NK-92 treated with Interleukin-12 subunit alpha and Interleukin-12 subunit beta, amount 100 ng/mL, for 24 hours (cell line): ENCODE measurements at regions not wholly inside any gene's neighbourhood (a gene's known extent, or its start where the extent isn't known, plus 50 kb on each side); places are given as distances from the start of the nearest gene placed in this dataset.

ENCODE experiments used
- DNase-seq: peaks from one replicate; lab custom pipeline; 2025; lab: John Stamatoyannopoulos, UW

DNA sequence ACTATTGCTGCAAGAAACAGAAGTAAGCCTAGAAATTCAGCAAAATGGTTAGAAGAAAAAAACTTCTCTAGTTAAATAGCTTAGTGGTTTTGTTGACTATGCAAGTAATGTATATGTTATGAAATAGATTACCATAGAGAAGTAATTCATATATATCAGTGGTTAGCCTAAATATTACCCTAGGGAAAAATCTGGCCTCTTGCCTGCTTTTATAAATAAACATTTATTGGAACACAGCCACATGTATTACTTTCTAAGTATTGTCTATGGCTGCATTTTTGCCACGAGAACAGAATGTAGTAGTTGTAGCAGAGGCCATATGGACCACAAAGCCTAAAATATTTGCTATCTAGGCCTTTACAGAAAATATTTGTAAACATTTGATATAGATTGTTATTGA lies 1471.7 kb upstream of the PRR20A start:
- DNase-seq, result no peak

DNA sequence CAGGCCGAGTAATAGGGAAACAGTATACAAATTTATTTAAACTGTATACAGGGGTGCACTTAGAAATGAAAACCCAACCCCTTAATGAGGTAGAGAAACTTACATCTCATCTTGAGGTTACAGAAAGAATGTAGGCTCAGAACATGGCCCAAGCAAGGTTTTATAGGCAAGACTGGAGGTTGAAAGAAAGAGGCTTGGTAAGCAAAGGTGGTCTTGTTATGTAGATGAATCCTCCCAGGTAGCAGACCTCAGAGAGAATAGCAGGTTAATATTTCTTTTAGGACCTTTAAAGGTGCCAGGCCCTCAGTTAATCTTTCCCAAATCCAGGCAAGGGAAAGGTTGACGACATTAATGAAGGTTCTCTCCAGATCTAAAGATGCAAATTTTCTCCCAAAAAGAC lies 1466.8 kb upstream of the PRR20A start:
- DNase-seq, result no peak

DNA sequence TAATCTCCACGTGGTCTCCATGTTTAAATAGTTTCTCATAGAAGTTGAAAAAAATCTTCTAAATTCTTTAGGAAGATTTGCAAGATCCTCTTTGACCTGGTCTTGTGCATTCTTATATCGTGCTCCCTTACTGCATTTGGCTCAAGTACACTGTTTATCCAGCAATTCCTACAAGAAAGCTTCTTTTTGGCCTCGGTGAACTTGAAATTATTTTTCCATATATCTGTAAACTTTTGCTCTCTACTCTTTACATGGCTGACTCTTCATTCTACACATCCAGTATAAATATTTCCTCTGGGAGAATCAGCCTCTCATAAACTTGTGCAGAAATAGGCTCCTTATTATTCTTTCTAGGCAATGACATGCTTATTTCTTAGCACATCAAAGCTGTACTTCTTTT lies 1457.9 kb upstream of the PRR20A start:
- no peak for DNase-seq

DNA sequence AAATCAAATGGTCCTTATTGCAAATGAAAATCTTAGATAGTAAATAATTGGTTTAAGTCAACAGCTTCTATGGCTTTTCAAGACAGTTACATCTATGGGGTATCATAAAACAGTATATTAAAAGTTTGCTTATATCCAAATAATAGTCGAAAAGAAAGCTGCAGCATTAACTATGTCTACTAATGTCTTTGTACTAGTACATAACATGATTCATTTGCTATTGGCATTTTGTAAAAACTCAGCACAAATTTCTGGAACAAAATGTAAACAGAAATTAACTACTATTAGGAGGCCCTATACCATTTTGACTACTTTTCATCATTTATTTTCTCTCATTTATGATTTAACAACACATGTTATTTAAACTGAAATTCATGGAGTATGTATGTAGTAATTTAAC lies 1435.2 kb upstream of the PRR20A start:
- DNase-seq, result no peak

DNA sequence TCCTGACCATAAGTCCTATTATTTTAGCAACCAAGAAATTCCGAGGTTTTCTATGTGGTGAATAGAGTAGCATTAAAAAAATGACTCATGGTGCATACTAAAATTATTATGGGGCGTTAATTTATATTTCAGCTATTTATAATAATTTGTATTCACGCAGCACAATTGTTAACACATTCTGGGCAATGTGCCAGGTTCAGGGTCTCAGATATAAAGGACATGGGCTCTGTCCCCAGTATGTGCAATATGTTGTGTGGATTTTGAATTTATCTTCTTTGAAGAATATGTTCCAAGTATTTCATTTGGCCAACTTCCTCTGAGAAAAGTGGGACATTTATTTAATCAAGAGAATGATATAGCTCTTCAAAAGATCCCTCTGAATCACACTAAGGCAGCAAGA lies 1434.7 kb upstream of the PRR20A start:
- no peak for DNase-seq

DNA sequence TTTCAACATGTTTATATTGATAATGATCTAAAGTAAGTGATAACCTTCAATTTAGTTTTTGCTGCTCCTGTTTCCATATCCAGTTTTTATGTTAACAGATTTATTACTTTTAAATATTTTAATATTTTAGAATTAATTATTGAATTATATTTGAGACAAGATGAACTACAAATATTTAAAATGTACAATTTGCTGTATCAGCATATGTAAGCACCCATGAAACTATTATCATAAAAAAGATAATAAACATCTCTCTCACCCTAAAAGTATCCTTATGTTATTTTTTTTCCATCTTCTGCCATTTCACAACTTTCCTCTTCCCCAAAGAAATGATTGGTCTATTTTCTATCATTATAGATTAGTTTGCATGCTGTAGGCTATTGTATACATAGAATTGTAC lies 1426.6 kb upstream of the PRR20A start:
- DNase-seq, result no peak

DNA sequence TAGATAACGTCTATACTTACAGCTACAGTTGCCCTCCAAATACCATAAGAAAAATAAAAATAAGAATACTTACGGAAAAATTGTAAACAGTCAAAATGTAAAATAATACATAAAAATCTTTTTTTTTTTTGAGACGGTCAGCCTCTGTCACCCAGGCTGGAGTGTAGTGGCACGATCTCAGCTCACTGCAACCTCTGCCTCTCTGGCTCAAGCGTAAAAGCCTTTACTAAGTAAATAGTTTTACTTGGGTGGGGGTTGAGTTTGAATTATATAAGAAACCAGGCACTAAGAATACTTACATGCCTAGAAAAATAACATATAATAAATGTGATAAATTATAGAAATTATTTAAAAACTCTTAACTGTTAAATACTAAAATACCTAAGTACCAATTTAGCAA lies 1413.0 kb upstream of the PRR20A start:
- no peak for DNase-seq

DNA sequence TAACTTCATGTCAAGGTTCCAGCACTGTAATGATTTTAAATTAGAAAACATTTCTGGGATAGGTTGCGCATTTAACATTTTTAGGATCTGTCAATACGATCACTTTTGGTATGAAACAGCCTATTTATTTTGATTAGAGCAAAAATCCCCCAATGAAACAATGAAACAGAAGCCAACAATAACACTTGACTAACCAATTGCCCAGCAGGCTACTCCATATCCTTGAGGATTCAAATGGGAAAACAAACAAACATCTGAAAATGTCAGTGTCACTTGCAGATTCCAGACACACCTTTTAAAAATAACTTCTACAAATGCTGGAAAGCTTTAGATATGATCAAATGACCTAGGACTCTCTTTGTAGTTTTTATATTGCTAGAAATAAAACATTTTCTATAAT lies 1412.5 kb upstream of the PRR20A start:
- DNase-seq, result no peak

DNA sequence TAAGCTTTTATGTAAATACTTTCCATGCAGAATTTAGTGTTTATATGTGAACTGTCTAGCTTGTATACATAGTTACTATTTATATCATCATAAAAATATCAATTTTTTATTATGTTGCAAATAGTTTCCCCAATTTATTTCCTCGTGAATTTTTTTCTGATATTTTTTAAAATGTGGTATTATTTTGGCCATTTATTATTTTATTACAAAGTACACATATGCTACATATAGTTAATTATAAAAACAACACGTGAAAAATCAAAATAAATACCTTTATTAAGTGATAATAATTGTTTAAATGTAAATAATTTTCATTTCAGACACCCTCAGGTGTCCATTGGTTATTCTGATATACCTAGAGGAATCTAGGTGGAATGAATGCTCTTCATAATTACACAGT lies 1394.9 kb upstream of the PRR20A start:
- no peak for DNase-seq

DNA sequence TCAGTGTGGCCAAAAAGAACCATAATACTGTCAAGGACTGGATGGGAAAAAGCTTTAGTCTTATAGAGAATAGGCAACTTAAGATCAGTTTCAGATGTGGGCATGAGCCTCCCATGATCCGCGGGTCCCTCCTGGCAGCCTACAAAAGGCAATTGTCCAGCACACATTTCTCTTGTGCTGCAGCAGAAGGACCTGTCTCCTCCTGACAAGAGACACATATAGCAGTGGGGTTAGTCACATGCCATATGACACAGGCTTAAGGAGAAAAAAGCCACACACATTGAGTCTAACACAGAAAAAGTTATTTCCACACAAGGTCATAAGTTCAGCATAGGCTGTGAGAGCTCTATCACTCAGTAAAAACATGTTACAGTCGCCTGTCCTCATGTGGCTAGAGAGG lies 1378.7 kb upstream of the PRR20A start:
- no peak for DNase-seq

DNA sequence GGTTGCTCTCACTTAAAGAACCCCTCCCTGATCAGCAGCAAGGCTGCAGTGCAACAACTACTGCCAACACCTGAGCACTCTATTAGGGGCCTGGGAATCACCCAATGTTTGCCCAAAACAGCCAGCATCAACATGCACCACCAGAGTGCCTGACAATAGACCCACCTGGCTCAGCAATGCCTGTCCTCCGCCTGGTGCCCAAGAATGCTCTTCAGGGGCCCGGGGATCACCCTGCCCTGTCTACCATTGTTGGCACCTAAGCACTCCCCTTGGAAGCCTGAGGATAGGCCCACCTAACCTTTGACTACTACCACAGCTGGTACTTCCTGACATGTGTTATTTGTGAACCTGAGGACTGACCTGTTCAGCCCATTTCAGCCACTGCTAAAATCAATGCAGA lies 1363.1 kb upstream of the PRR20A start:
- DNase-seq, result no peak

DNA sequence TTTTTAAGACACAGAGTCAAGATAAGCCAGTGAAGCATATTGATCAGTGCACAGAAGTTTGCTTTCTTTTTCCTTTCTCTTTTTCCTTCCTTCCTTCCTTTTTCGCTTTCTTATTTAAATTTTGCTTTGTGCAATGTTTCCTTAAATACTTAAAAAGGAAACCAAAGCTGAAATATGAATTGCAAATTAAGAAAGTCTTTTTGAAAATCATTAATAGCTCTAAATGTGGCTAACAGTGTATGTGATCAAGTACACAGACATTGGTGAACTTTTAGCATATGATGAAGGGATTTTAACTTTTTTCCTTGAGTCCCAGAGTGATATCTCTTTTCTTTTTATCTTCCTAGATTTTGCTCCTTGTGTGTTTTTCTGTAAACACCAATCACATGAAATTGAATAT lies 1356.9 kb upstream of the PRR20A start:
- DNase-seq, result no peak

DNA sequence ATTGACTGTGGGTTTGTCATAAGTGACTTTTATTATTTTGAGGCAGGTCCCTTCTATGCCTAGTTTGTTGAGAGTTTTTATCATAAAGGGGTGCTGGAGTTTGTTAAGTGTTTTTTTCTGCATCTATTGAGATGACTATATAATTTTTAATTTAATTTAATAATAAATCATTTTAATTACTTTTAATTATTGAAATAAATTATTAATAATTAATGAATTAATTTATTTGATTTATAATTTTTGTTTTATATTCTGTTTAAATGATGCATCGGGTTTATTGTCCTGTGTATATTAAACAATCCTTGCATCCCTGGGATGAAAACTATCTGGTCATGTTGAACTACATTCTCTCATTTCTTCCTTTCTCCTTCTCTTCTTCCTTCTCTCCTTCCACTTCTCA lies 1352.2 kb upstream of the PRR20A start:
- DNase-seq, result no peak

DNA sequence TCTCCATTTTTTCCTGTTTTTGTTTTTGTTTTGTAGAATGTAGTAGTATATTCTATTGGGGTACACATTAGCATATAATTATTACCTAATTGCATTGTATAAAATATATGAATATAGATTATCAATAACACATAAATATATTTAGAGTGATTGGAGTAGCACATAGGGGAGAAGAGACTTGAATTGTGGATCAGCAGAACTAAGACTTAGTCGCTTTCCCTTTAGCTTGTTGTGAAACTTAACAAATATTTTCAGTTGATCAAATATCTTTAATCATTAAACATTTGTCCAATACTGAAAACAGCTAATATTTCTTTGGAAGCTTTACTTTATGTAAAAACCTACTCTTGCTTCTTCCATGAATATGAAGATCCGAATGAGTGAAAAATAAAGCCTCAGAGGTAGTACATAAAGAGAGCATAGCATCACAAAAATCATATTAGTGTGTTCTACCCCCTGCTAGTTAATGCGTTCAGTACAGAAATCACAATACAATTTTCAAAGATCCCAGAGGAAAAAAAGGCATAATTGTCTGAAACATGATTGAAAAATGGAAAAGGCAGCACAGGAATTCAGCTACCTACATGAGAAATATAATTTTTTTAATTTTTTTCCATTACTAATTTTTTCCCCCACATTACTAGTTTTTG lies 1348.0 kb upstream of the PRR20A start:
- DNase-seq, result no peak

DNA sequence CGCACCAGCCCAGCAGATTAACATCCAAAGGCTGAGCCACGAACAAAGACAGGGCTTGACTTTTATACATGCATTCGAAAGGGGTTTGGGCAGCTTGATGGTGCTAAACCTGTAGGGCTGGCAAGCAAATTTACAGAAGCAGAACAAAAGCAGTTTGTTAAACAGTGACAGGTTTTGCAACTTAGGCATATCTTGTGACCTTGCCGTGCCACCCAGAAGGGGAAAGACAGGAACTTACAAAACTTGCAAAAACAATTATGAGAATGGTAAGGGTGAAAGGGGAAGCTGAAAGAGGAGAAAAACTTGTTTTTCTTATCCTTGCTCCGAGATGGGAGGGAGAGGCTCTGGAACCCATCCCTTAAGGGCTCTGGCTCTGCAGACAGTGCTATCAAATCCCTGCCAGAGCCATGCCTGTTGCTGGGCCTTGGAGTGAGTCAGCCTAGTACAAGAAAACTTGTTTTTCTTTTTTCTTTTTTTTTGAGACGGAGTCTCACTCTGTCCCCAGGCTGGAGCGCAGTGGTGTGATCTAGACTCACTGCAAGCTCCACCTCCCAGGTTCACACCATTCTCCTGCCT lies 1325.2 kb upstream of the PRR20A start:
- no peak for DNase-seq

DNA sequence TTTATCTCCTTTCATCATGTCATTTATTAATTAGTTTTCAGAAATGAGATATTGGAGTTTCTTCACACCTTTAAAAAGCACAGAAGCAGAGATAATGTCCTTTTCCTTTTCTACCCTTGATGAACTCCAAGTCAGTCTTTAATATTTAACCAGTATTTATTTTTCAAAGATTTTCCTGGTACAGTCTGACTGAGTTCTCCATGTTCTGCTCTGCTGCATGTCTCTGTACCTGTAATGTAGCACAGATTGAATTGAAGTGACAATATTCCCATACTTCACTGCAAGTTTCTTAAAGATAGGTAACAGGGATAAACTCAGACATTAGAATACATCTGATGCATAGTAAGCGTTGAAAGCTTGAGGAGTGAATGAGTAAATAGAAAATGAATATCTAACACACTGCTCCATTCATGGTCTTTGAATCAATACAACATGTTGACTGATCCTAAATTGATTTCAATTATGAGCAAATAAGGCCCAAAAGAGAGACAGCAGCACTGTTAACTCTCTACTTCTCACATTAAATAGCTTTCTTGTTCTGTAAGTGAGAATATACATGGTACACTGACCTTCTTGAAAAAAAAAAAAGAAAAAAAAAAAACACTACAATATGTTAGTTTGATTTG lies 1323.6 kb upstream of the PRR20A start:
- no peak for DNase-seq

DNA sequence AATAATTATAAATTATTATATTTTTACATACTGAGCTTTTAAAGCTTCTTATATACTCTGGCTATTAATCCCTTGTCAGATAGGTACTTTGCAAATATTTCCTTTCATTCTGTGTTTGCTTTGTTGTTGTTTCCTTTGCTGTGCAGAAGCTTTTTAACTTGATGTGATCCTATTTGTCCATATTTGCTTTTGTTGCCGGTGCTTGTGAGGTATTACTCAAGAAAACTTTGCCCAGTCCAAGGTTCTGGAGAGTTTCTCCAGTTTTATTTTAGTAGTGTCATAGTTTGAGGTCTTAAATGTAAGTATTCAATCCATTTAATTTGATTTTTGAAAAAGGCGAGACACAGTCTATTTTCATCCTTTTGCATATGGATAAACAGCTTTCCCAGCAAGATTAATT lies 1319.9 kb upstream of the PRR20A start:
- DNase-seq, result no peak

DNA sequence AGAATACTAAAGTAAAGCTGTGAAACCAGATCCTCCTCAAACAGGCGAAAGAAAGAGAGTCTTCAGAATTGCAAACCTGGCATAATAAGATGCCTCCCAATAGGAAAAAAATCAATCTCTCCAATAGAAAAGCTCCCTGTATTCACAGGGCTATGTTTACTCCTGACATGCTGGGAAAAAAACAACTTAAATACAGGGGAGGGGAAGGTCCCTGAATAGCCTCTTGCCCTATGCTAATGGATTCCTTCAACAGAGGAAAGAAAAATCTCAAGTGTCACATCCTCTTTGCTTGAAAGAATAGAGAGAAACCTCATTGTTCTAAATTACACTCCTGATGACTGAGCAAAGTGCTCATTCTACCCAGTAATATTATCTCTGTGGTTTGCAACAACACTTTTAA lies 1271.1 kb upstream of the PRR20A start:
- no peak for DNase-seq

DNA sequence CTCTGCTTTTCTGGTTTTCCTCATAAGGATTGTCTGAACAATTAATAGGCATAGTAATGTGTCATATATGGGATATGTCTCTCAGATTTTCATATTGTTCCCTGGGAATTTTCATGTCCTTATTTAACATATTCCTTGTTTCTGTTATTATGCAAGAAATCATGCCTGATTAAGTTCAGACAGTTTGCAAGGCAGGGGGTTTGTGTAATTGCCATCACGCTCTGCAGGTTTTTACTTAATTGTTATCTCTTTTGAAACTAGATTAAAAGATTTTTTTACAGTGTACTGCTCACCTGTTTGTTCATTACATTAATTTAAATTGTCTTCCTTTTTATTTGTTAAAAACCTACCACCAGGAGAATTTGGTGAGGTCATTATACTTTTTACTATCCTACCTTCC lies 1253.2 kb upstream of the PRR20A start:
- DNase-seq, result no peak

DNA sequence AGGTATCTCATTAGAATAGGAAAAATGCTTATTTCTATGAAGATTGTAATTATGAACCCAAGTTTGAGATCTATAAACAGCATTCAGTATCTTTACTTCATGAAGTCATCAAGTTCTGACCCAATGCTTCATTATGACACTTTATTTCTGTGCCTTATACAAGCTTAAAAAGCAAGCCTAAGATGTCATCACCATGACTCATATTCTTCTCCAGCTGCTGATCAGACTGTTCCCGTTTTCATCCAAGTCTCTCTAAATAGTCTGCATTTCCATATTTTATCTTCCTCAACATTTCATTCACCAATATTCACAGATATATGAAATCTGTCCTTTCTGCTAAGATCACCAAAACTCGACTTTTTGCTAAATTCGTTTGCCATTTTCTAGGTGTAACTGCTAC lies 1247.2 kb upstream of the PRR20A start:
- DNase-seq, result no peak

DNA sequence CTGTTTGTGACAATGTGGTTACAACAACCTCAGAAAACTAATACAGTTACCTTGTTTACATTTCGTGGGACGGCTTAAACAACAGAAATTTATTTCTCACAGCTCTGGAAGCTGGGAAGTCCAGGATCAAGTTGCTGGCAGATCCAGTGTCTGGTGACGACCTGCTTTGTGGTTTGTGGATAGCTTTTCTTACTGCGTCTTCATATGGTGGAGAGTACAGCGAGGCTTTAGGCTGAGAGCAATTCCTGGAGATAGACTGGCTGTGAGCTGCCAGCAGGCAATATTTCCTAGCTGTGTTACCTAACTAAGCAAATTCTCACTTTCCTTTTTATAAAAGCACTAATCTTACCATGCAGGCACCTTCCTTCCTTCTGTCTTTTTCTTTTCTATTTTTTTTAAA lies 1203.5 kb upstream of the PRR20A start:
- DNase-seq, result no peak

DNA sequence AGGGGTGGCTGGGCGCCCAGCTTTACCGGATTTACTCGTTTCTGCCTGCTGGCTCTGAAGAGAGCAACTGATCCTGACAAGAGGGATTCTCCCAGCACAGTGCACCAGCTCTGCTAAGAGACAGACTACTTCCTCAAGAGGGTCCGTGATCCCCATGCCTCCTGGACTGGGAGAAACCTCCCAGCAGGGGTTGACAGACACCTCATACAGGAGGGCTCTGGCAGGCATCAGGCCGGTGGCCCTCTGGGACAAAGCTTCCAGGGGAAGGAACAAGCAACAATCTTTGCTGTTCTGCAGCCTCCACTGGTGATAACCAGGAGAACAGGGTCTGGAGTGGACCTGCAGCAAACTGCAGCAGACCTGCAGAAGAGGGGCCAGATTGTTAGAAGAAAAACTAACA lies 1192.5 kb upstream of the PRR20A start:
- no peak for DNase-seq

DNA sequence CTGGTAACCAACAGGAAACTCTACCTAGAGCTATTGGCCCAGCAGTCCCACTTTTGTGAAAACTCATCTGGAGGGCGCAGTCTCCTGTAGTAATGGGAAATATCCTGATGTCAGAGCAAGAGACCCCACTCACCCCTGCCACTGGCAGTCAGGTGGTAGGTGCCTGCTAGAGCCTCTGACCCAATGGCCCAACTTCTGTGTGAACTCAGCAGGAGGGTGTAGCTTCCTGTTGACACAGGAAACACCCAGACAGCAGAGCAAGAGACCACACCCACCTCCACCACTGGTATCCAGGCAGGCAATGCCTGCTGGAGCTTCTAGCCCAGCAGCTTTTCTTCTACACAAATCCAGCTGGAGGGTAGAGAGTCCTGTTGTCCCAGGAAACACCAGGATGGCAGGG lies 1176.8 kb upstream of the PRR20A start:
- DNase-seq, result no peak

DNA sequence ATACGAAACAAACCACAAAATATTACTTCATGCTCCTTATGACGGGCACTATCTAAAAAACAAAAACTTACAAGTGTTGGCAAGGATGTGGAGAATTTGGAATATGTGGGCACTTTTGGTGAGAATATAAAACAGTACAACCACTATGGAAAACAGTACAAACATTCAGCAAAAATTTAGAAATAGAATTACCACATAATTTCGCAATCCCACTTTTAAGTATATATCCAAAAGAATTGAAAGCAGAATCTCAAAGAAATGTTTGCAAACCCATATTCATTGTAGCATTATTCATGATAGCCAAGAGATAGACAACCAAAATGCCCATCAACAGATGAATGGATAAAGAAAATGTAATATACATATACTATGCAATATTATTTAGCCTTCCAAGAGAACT lies 1173.7 kb upstream of the PRR20A start:
- DNase-seq, result no peak
